ENCODE measurements at regions not wholly inside any gene's neighbourhood (a gene's known extent, or its start where the extent isn't known, plus 50 kb on each side); places are given as distances from the start of the nearest gene placed in this dataset.

- Histone ChIP-seq H3K36me3 (ENCODE audit: control insufficient read depth, insufficient read depth, low read length) (no peaks in the 10 kb centered on the region), H3K4me3 (ENCODE audit: low read depth in 2 of 2, low read length in 2 of 2) (no peak overlapping the region), H3K27ac (ENCODE audit: low read length) (no peak overlapping the region), H3K4me1 (ENCODE audit: control insufficient read depth, insufficient read depth, low read length) (no peaks in the 10 kb centered on the region), H3K27me3 (ENCODE audit: control insufficient read depth, insufficient read depth, low read length) (no peaks in the 10 kb centered on the region), H3K9me3 (ENCODE audit: control insufficient read depth, insufficient read depth, low read depth, low read length) (no peaks in the 10 kb centered on the region; the same call in 1 of the 2 replicates)
- in situ Hi-C loops (cut with HindIII; ENCODE audit: low pct_unique_long_range_greater_than_20kb, low sequenced_read_pairs) (no loop called here), intact Hi-C loops (cut with micrococcal nuclease; ENCODE audit: unreplicated experiment) (no loop called here)
- POLR2A ChIA-PET: no interaction called here
- BruUV-seq (replicated peaks): no TSS peak
- DNase-seq (ENCODE audit: low read depth, low spot score) (no peak), ATAC-seq (peak; percentile 65; the same call in 1 of the 2 replicates)
- CTCF ChIA-PET: interaction anchor here (0.6 to 1.1 kb wide), 2 partner anchors 60 to 444 kb away, joined by 3 read pairs; no protein-coding TSS in a partner anchor
- no peak for TF ChIP-seq POLR2AphosphoS5 (IDR thresholded peaks at IDR 0.05; ENCODE audit: low read depth, low read length)
- TF ChIP-seq TCF7L2 (IDR thresholded peaks at IDR 0.05; ENCODE audit: low read depth, low read length): no peak
- peak; percentile 71; the same call in 1 of the 2 replicates for TF ChIP-seq CTCF (IDR thresholded peaks at IDR 0.05)
- TF ChIP-seq SIN3A (IDR thresholded peaks at IDR 0.05; ENCODE audit: borderline replicate concordance, insufficient read depth, low read depth, low read length): no peak
Measured at GRCh38 chr10:90148116-90148855, 446.9 kb downstream of the KIF20B start.

GRCh38 chr10:90149563-90149962 lies 448.2 kb downstream of the KIF20B start:
- in situ Hi-C loops (cut with HindIII; ENCODE audit: low pct_unique_long_range_greater_than_20kb, low sequenced_read_pairs) (no loop called here), intact Hi-C loops (cut with micrococcal nuclease; ENCODE audit: unreplicated experiment) (no loop called here)
- TF ChIP-seq REST (IDR thresholded peaks at IDR 0.05; ENCODE audit: insufficient read depth in 1 of 2, low read depth in 2 of 2, low read length in 1 of 2) (no peak), SIN3A (IDR thresholded peaks at IDR 0.05; ENCODE audit: borderline replicate concordance, insufficient read depth, low read depth, low read length) (no peak), CTCF (IDR thresholded peaks at IDR 0.05) (no peak), POLR2AphosphoS5 (IDR thresholded peaks at IDR 0.05; ENCODE audit: low read depth, low read length) (no peak), TCF7L2 (IDR thresholded peaks at IDR 0.05; ENCODE audit: low read depth, low read length) (no peak)
- Histone ChIP-seq H3K27me3 (ENCODE audit: control insufficient read depth, insufficient read depth, low read length) (no peaks in the 10 kb centered on the region), H3K4me1 (ENCODE audit: control insufficient read depth, insufficient read depth, low read length) (no peaks in the 10 kb centered on the region), H3K4me3 (ENCODE audit: low read depth in 2 of 2, low read length in 2 of 2) (no peak overlapping the region), H3K36me3 (ENCODE audit: control insufficient read depth, insufficient read depth, low read length) (no peaks in the 10 kb centered on the region), H3K9me3 (ENCODE audit: control insufficient read depth, insufficient read depth, low read depth, low read length) (no peaks in the 10 kb centered on the region; the same call in 1 of the 2 replicates), H3K27ac (ENCODE audit: low read length) (no peak overlapping the region)
- ATAC-seq (no peak), DNase-seq (ENCODE audit: low read depth, low spot score) (no peak)
- ChIA-PET POLR2A (no interaction called here), CTCF (no interaction called here)
- no TSS peak for BruUV-seq (replicated peaks)

All from Panc1 (cell line).